ENCODE measurements at regions not wholly inside any gene's neighbourhood (a gene's known extent, or its start where the extent isn't known, plus 50 kb on each side); places are given as distances from the start of the nearest gene placed in this dataset.

- WGBS (ENCODE audit: insufficient coverage, low lambda C conversion rate): no CpG with 5 or more reads among the region's 1 CpG
- Histone ChIP-seq H3K4me1 (ENCODE audit: control insufficient read depth, insufficient read depth, low read length) (no peaks in the 10 kb centered on the region), H3K4me3 (ENCODE audit: low read length) (no peak overlapping the region), H3K27me3 (ENCODE audit: control insufficient read depth, insufficient read depth, low read length) (no peaks in the 10 kb centered on the region), H3K36me3 (ENCODE audit: control insufficient read depth, insufficient read depth, low read length) (no peaks in the 10 kb centered on the region), H3K9me3 (ENCODE audit: control insufficient read depth, low read depth, low read length) (peaks cover 15% of the 10 kb centered on the region), H3K27ac (ENCODE audit: low read length) (no peak overlapping the region)
- no peak for DNase-seq
Measured at GRCh38 chr14:44420226-44420625, 86.9 kb downstream of the FSCB start.

GRCh38 chr14:44418856-44419255, 88.2 kb downstream of the FSCB start:
- WGBS (ENCODE audit: insufficient coverage, low lambda C conversion rate): 40% methylated on average over 1 of the region's 5 CpGs
- peaks cover 15% of the 10 kb centered on the region for H3K9me3 ChIP-seq (ENCODE audit: control insufficient read depth, low read depth, low read length)
- H3K27ac ChIP-seq (ENCODE audit: low read length): no peak overlapping the region
- no peaks in the 10 kb centered on the region for H3K36me3 ChIP-seq (ENCODE audit: control insufficient read depth, insufficient read depth, low read length)
- H3K4me1 ChIP-seq (ENCODE audit: control insufficient read depth, insufficient read depth, low read length): no peaks in the 10 kb centered on the region
- H3K27me3 ChIP-seq (ENCODE audit: control insufficient read depth, insufficient read depth, low read length): no peaks in the 10 kb centered on the region
- DNase-seq: no peak
- H3K4me3 ChIP-seq (ENCODE audit: low read length): no peak overlapping the region

- Histone ChIP-seq H3K9me3 (ENCODE audit: control insufficient read depth, low read depth, low read length) (peaks cover 18% of the 10 kb centered on the region), H3K4me1 (ENCODE audit: control insufficient read depth, insufficient read depth, low read length) (peaks cover 8% of the 10 kb centered on the region), H3K27ac (ENCODE audit: low read length) (peak overlapping the region; percentile 29), H3K36me3 (ENCODE audit: control insufficient read depth, insufficient read depth, low read length) (no peaks in the 10 kb centered on the region), H3K4me3 (ENCODE audit: low read length) (no peak overlapping the region), H3K27me3 (ENCODE audit: control insufficient read depth, insufficient read depth, low read length) (no peaks in the 10 kb centered on the region)
- DNase-seq: no peak
- no CpG with 5 or more reads among the region's 1 CpG for WGBS (ENCODE audit: insufficient coverage, low lambda C conversion rate)
Measured at GRCh38 chr14:44417809-44418208, 89.3 kb downstream of the FSCB start.

GRCh38 chr14:44414646-44415045, 92.4 kb downstream of the FSCB start:
- Histone ChIP-seq H3K27ac (ENCODE audit: low read length) (no peak overlapping the region), H3K36me3 (ENCODE audit: control insufficient read depth, insufficient read depth, low read length) (no peaks in the 10 kb centered on the region), H3K4me1 (ENCODE audit: control insufficient read depth, insufficient read depth, low read length) (peaks cover 8% of the 10 kb centered on the region), H3K9me3 (ENCODE audit: control insufficient read depth, low read depth, low read length) (peaks cover 17% of the 10 kb centered on the region), H3K4me3 (ENCODE audit: low read length) (no peak overlapping the region), H3K27me3 (ENCODE audit: control insufficient read depth, insufficient read depth, low read length) (no peaks in the 10 kb centered on the region)
- no CpG with 5 or more reads among the region's 1 CpG for WGBS (ENCODE audit: insufficient coverage, low lambda C conversion rate)
- no peak for DNase-seq

GRCh38 chr14:44412858-44413569, 94.1 kb downstream of the FSCB start:
- H3K4me1 ChIP-seq (ENCODE audit: control insufficient read depth, insufficient read depth, low read length): peaks cover 8% of the 10 kb centered on the region
- no CpG with 5 or more reads among the region's 1 CpG for WGBS (ENCODE audit: insufficient coverage, low lambda C conversion rate)
- DNase-seq: peak; percentile 16 to 60
- H3K36me3 ChIP-seq (ENCODE audit: control insufficient read depth, insufficient read depth, low read length): no peaks in the 10 kb centered on the region
- no peaks in the 10 kb centered on the region for H3K27me3 ChIP-seq (ENCODE audit: control insufficient read depth, insufficient read depth, low read length)
- H3K4me3 ChIP-seq (ENCODE audit: low read length): no peak overlapping the region
- H3K27ac ChIP-seq (ENCODE audit: low read length): peak overlapping the region; percentile 8
- peaks cover 10% of the 10 kb centered on the region for H3K9me3 ChIP-seq (ENCODE audit: control insufficient read depth, low read depth, low read length)

- H3K4me3 ChIP-seq (ENCODE audit: low read length): no peak overlapping the region
- H3K27me3 ChIP-seq (ENCODE audit: control insufficient read depth, insufficient read depth, low read length): no peaks in the 10 kb centered on the region
- WGBS (ENCODE audit: insufficient coverage, low lambda C conversion rate): no CpG with 5 or more reads among the region's 5 CpGs
- no peak overlapping the region for H3K27ac ChIP-seq (ENCODE audit: low read length)
- H3K4me1 ChIP-seq (ENCODE audit: control insufficient read depth, insufficient read depth, low read length): no peaks in the 10 kb centered on the region
- no peaks in the 10 kb centered on the region for H3K9me3 ChIP-seq (ENCODE audit: control insufficient read depth, low read depth, low read length)
- no peaks in the 10 kb centered on the region for H3K36me3 ChIP-seq (ENCODE audit: control insufficient read depth, insufficient read depth, low read length)
- no peak for DNase-seq
Measured at GRCh38 chr14:44405011-44405486, 102.0 kb downstream of the FSCB start.

GRCh38 chr14:44404599-44404998, 102.5 kb downstream of the FSCB start:
- WGBS (ENCODE audit: insufficient coverage, low lambda C conversion rate): 60% methylated on average over 1 of the region's 3 CpGs
- H3K27ac ChIP-seq (ENCODE audit: low read length): no peak overlapping the region
- DNase-seq: no peak
- H3K4me1 ChIP-seq (ENCODE audit: control insufficient read depth, insufficient read depth, low read length): no peaks in the 10 kb centered on the region
- no peaks in the 10 kb centered on the region for H3K36me3 ChIP-seq (ENCODE audit: control insufficient read depth, insufficient read depth, low read length)
- no peaks in the 10 kb centered on the region for H3K9me3 ChIP-seq (ENCODE audit: control insufficient read depth, low read depth, low read length)
- H3K4me3 ChIP-seq (ENCODE audit: low read length): no peak overlapping the region
- no peaks in the 10 kb centered on the region for H3K27me3 ChIP-seq (ENCODE audit: control insufficient read depth, insufficient read depth, low read length)

GRCh38 chr14:44404036-44404435, 103.0 kb downstream of the FSCB start:
- no CpG with 5 or more reads among the region's 1 CpG for WGBS (ENCODE audit: insufficient coverage, low lambda C conversion rate)
- Histone ChIP-seq H3K4me3 (ENCODE audit: low read length) (no peak overlapping the region), H3K36me3 (ENCODE audit: control insufficient read depth, insufficient read depth, low read length) (no peaks in the 10 kb centered on the region), H3K27me3 (ENCODE audit: control insufficient read depth, insufficient read depth, low read length) (no peaks in the 10 kb centered on the region), H3K9me3 (ENCODE audit: control insufficient read depth, low read depth, low read length) (no peaks in the 10 kb centered on the region), H3K4me1 (ENCODE audit: control insufficient read depth, insufficient read depth, low read length) (no peaks in the 10 kb centered on the region), H3K27ac (ENCODE audit: low read length) (no peak overlapping the region)
- DNase-seq: no peak

GRCh38 chr14:44403193-44403592, 103.9 kb downstream of the FSCB start:
- no peak overlapping the region for H3K4me3 ChIP-seq (ENCODE audit: low read length)
- no peaks in the 10 kb centered on the region for H3K4me1 ChIP-seq (ENCODE audit: control insufficient read depth, insufficient read depth, low read length)
- DNase-seq: no peak
- no peaks in the 10 kb centered on the region for H3K36me3 ChIP-seq (ENCODE audit: control insufficient read depth, insufficient read depth, low read length)
- H3K27me3 ChIP-seq (ENCODE audit: control insufficient read depth, insufficient read depth, low read length): no peaks in the 10 kb centered on the region
- 100% methylated on average over 2 of the region's 3 CpGs for WGBS (ENCODE audit: insufficient coverage, low lambda C conversion rate)
- H3K9me3 ChIP-seq (ENCODE audit: control insufficient read depth, low read depth, low read length): no peaks in the 10 kb centered on the region
- H3K27ac ChIP-seq (ENCODE audit: low read length): no peak overlapping the region

- no peak for DNase-seq
- Histone ChIP-seq H3K36me3 (ENCODE audit: control insufficient read depth, insufficient read depth, low read length) (no peaks in the 10 kb centered on the region), H3K4me3 (ENCODE audit: low read length) (no peak overlapping the region), H3K27me3 (ENCODE audit: control insufficient read depth, insufficient read depth, low read length) (no peaks in the 10 kb centered on the region), H3K4me1 (ENCODE audit: control insufficient read depth, insufficient read depth, low read length) (no peaks in the 10 kb centered on the region), H3K27ac (ENCODE audit: low read length) (no peak overlapping the region), H3K9me3 (ENCODE audit: control insufficient read depth, low read depth, low read length) (no peaks in the 10 kb centered on the region)
- WGBS (ENCODE audit: insufficient coverage, low lambda C conversion rate): no CpG with 5 or more reads among the region's 2 CpGs
Measured at GRCh38 chr14:44396226-44396625, 110.9 kb downstream of the FSCB start.

- H3K4me3 ChIP-seq (ENCODE audit: low read length): no peak overlapping the region
- no peaks in the 10 kb centered on the region for H3K4me1 ChIP-seq (ENCODE audit: control insufficient read depth, insufficient read depth, low read length)
- H3K36me3 ChIP-seq (ENCODE audit: control insufficient read depth, insufficient read depth, low read length): no peaks in the 10 kb centered on the region
- H3K27me3 ChIP-seq (ENCODE audit: control insufficient read depth, insufficient read depth, low read length): no peaks in the 10 kb centered on the region
- no peaks in the 10 kb centered on the region for H3K9me3 ChIP-seq (ENCODE audit: control insufficient read depth, low read depth, low read length)
- DNase-seq: peak in 1 of 2 donors; percentile 17
- H3K27ac ChIP-seq (ENCODE audit: low read length): no peak overlapping the region
- 22% methylated on average over 1 of the region's 2 CpGs for WGBS (ENCODE audit: insufficient coverage, low lambda C conversion rate)
Measured at GRCh38 chr14:44392984-44393383, 114.1 kb downstream of the FSCB start.

All from large intestine (tissue), 3 donors.